Endothelial cell (in vitro differentiated cells): ENCODE measurements at regions not wholly inside any gene's neighbourhood (a gene's known extent, or its start where the extent isn't known, plus 50 kb on each side); places are given as distances from the start of the nearest gene placed in this dataset.

Source experiments
- DNase-seq: peaks from one replicate; pipeline ENCODE4 v3.0.0; 2021; ENCODE audit warnings: low spot score
- H3K27ac Mint-ChIP-seq: one replicate; pipeline ENCODE4 v1.8.0; 2021; ENCODE audit warnings: mixed read lengths, inconsistent platforms; ENCODE audit not compliant: unreplicated experiment
- H3K27me3 Mint-ChIP-seq: one replicate; pipeline ENCODE4 v1.8.0; 2021; ENCODE audit warnings: mild to moderate bottlenecking, moderate library complexity, mixed read lengths, inconsistent platforms; ENCODE audit not compliant: unreplicated experiment
- H3K36me3 Mint-ChIP-seq: one replicate; pipeline ENCODE4 v1.8.0; 2021; ENCODE audit warnings: mild to moderate bottlenecking, low read depth, mixed read lengths, inconsistent platforms; ENCODE audit not compliant: unreplicated experiment
- H3K4me1 Mint-ChIP-seq: one replicate; pipeline ENCODE4 v1.8.0; 2021; ENCODE audit warnings: mild to moderate bottlenecking, mixed read lengths, inconsistent platforms; ENCODE audit not compliant: unreplicated experiment
- H3K4me3 Mint-ChIP-seq: one replicate; pipeline ENCODE4 v1.8.0; 2021; ENCODE audit warnings: mild to moderate bottlenecking, mixed read lengths, inconsistent platforms; ENCODE audit not compliant: unreplicated experiment
- H3K9me3 Mint-ChIP-seq: one replicate; pipeline ENCODE4 v1.8.0; 2021; ENCODE audit warnings: mixed read lengths, inconsistent platforms; ENCODE audit not compliant: unreplicated experiment
- TF ChIP-seq, protein P1 (sequence below): fragments of 200-600 bp; sonication (generic); IDR thresholded peaks from one replicate; pipeline ENCODE4 v1.5.0; 2021; ENCODE audit warnings: antibody characterized with exemption; ENCODE audit not compliant: unreplicated experiment

- H3K4me3 Mint-ChIP-seq: peak overlapping the region; percentile 57
- H3K4me1 Mint-ChIP-seq: peaks cover 26% of the 10 kb centered on the region
- H3K9me3 Mint-ChIP-seq: no peaks in the 10 kb centered on the region
- peak overlapping the region; percentile 96 for H3K27ac Mint-ChIP-seq
- no peaks in the 10 kb centered on the region for H3K27me3 Mint-ChIP-seq
- TF ChIP-seq, protein P1, sequence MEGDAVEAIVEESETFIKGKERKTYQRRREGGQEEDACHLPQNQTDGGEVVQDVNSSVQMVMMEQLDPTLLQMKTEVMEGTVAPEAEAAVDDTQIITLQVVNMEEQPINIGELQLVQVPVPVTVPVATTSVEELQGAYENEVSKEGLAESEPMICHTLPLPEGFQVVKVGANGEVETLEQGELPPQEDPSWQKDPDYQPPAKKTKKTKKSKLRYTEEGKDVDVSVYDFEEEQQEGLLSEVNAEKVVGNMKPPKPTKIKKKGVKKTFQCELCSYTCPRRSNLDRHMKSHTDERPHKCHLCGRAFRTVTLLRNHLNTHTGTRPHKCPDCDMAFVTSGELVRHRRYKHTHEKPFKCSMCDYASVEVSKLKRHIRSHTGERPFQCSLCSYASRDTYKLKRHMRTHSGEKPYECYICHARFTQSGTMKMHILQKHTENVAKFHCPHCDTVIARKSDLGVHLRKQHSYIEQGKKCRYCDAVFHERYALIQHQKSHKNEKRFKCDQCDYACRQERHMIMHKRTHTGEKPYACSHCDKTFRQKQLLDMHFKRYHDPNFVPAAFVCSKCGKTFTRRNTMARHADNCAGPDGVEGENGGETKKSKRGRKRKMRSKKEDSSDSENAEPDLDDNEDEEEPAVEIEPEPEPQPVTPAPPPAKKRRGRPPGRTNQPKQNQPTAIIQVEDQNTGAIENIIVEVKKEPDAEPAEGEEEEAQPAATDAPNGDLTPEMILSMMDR: no peak
- H3K36me3 Mint-ChIP-seq: no peaks in the 10 kb centered on the region
- DNase-seq: peak; percentile 18
Observed at GRCh38 chr5:93359296-93359959, 221.6 kb downstream of the NR2F1-AS1 start.

DNA sequence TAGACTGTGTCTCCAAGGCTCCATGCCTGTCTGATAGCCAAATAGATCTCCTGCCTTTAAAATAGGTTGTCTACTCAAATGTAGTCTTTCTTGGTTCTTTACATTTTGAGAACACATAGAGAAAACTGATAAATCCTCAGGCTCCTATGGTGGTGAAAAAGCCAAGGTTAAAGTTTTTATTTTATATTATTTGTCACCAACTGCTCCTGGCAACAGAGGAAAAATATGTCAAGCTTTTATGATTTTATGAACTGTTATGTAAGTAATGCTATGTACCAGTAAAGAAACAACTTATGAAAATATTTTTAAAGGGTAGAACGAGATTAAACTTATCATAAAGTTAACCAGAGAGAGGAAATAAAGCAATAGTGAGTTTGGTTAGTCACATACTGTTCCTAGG lies 222.8 kb downstream of the NR2F1-AS1 start:
- H3K36me3 Mint-ChIP-seq: no peaks in the 10 kb centered on the region

DNA sequence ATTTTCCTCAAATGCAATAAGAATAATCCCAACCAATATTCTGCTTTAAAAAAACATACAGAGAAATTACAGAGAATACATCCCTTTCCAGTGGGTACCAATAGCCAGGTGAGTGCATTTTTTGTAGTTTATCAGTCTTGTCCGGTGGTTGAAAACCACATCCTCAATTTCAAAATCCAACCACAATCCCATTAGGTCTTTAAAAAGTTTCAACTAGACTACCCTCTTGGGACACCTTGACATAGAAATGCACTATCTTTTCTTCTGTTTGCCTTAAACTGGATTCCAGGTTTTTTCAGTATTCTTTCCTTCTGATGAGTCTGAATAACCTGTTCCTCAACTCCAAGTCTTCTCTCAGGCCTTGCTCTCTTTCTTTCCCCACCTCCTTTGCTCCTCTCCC lies 223.3 kb downstream of the NR2F1-AS1 start:
- DNase-seq: no peak
- Mint-ChIP-seq H3K4me1 (peaks cover 26% of the 10 kb centered on the region), H3K27ac (no peak overlapping the region), H3K9me3 (no peaks in the 10 kb centered on the region), H3K4me3 (no peak overlapping the region), H3K27me3 (no peaks in the 10 kb centered on the region), H3K36me3 (no peaks in the 10 kb centered on the region)
- TF ChIP-seq, protein P1: no peak

More for the DNA sequence above, 222.8 kb downstream of the NR2F1-AS1 start:
- no peaks in the 10 kb centered on the region for H3K27me3 Mint-ChIP-seq
- TF ChIP-seq, protein P1: no peak
- no peak for DNase-seq
- no peak overlapping the region for H3K27ac Mint-ChIP-seq
- peaks cover 26% of the 10 kb centered on the region for H3K4me1 Mint-ChIP-seq
- no peak overlapping the region for H3K4me3 Mint-ChIP-seq
- no peaks in the 10 kb centered on the region for H3K9me3 Mint-ChIP-seq

GRCh38 chr5:93355691-93356090 lies 225.3 kb downstream of the NR2F1-AS1 start:
- H3K27me3 Mint-ChIP-seq: no peaks in the 10 kb centered on the region

DNA sequence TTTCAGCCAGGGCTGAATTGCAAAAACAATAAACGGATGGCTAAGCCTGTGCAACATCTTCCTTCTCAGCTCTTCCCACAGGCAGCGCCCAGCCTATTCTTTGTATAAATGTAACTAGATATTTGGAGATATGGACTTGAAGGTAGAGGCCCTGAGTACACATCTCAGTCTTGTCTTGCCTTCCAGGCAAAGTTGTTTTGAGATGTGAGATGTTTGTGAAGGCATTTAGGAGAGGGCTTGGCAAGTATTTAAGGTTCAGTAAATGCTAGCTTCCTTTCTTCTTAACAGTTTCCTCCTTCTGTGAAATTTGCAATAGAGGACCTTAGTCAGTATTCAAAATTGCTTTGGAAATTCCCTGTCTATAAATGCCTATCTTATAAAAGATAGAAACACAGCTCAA lies 228.8 kb downstream of the NR2F1-AS1 start:
- no peak for DNase-seq
- Mint-ChIP-seq H3K36me3 (no peaks in the 10 kb centered on the region), H3K4me3 (no peak overlapping the region), H3K27ac (no peak overlapping the region), H3K4me1 (peaks cover 6% of the 10 kb centered on the region), H3K9me3 (no peaks in the 10 kb centered on the region), H3K27me3 (no peaks in the 10 kb centered on the region)
- TF ChIP-seq, protein P1: no peak

More at GRCh38 chr5:93355691-93356090, 225.3 kb downstream of the NR2F1-AS1 start:
- Mint-ChIP-seq H3K4me3 (no peak overlapping the region), H3K4me1 (peaks cover 23% of the 10 kb centered on the region), H3K36me3 (no peaks in the 10 kb centered on the region), H3K9me3 (no peaks in the 10 kb centered on the region), H3K27ac (no peak overlapping the region)
- TF ChIP-seq, protein P1: no peak
- no peak for DNase-seq
